HEK293 (cell line): ENCODE measurements at regions not wholly inside any gene's neighbourhood (a gene's known extent, or its start where the extent isn't known, plus 50 kb on each side); places are given as distances from the start of the nearest gene placed in this dataset.

ENCODE experiments used
- OSR2 ChIP-seq: fragments of 450-650 bp; formaldehyde crosslinking; IDR thresholded peaks from 2 replicates; pipeline ENCODE4 v1.5.1; 2016; ENCODE audit warnings: missing biosample characterization, missing genetic modification characterization
- SETDB1 ChIP-seq: IDR thresholded peaks from one replicate; pipeline ENCODE4 v1.6.1; 2017; ENCODE audit warnings: mild to moderate bottlenecking, low read length, moderate library complexity, mixed read lengths; ENCODE audit not compliant: insufficient read length
- ZBTB1 ChIP-seq: fragments of 450-650 bp; formaldehyde crosslinking; IDR thresholded peaks from 2 replicates; pipeline ENCODE4 v1.5.1; 2016; ENCODE audit warnings: missing biosample characterization, missing genetic modification characterization
- ZBTB7A ChIP-seq: fragments of 450-650 bp; formaldehyde crosslinking; IDR thresholded peaks from 2 replicates; pipeline ENCODE4 v1.5.1; 2016; ENCODE audit warnings: low read depth, missing biosample characterization, missing genetic modification characterization
- ZBTB8A ChIP-seq: fragments of 450-650 bp; formaldehyde crosslinking; IDR thresholded peaks from 2 replicates; pipeline ENCODE4 v1.5.1; 2016; ENCODE audit warnings: missing biosample characterization, missing genetic modification characterization
- ZNF302 ChIP-seq: fragments of 450-650 bp; formaldehyde crosslinking; IDR thresholded peaks from 2 replicates; pipeline ENCODE4 v1.5.1; 2016; ENCODE audit warnings: missing biosample characterization, missing genetic modification characterization, low read depth
- ZNF571 ChIP-seq: fragments of 450-650 bp; formaldehyde crosslinking; IDR thresholded peaks from 2 replicates; pipeline ENCODE4 v1.5.0; 2017; ENCODE audit warnings: missing biosample characterization, missing genetic modification characterization
- ZXDB ChIP-seq: fragments of 450-650 bp; formaldehyde crosslinking; IDR thresholded peaks from 2 replicates; pipeline ENCODE4 v1.5.1; 2016; ENCODE audit warnings: missing biosample characterization, missing genetic modification characterization
- TF ChIP-seq, protein P1 (sequence below): fragments of 450-650 bp; formaldehyde crosslinking; IDR thresholded peaks from 2 replicates; pipeline ENCODE4 v1.5.1; 2016; ENCODE audit warnings: missing biosample characterization, missing genetic modification characterization
- TF ChIP-seq, protein P2 (sequence below): fragments of 450-650 bp; formaldehyde crosslinking; IDR thresholded peaks from 2 replicates; pipeline ENCODE4 v1.5.1; 2016; ENCODE audit warnings: missing biosample characterization, missing genetic modification characterization, low read depth
- TF ChIP-seq, protein P3 (sequence below): fragments of 450-650 bp; formaldehyde crosslinking; IDR thresholded peaks from 2 replicates; pipeline ENCODE4 v1.5.1; 2016; ENCODE audit warnings: missing biosample characterization, missing genetic modification characterization

GRCh38 chr10:78267598-78267997, 233.9 kb downstream of the RPS24 start:
- TF ChIP-seq, protein P1, sequence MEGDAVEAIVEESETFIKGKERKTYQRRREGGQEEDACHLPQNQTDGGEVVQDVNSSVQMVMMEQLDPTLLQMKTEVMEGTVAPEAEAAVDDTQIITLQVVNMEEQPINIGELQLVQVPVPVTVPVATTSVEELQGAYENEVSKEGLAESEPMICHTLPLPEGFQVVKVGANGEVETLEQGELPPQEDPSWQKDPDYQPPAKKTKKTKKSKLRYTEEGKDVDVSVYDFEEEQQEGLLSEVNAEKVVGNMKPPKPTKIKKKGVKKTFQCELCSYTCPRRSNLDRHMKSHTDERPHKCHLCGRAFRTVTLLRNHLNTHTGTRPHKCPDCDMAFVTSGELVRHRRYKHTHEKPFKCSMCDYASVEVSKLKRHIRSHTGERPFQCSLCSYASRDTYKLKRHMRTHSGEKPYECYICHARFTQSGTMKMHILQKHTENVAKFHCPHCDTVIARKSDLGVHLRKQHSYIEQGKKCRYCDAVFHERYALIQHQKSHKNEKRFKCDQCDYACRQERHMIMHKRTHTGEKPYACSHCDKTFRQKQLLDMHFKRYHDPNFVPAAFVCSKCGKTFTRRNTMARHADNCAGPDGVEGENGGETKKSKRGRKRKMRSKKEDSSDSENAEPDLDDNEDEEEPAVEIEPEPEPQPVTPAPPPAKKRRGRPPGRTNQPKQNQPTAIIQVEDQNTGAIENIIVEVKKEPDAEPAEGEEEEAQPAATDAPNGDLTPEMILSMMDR (tag by site-specific recombination) = no peak
- TF ChIP-seq OSR2 (tag by site-specific recombination) = no peak
- no peak for TF ChIP-seq SETDB1
- TF ChIP-seq ZXDB (tag by site-specific recombination) = no peak
- no peak for TF ChIP-seq ZBTB1 (tag by site-specific recombination)
- TF ChIP-seq ZBTB8A = no peak
- no peak for TF ChIP-seq ZNF571 (tag by site-specific recombination)
- TF ChIP-seq, protein P2, sequence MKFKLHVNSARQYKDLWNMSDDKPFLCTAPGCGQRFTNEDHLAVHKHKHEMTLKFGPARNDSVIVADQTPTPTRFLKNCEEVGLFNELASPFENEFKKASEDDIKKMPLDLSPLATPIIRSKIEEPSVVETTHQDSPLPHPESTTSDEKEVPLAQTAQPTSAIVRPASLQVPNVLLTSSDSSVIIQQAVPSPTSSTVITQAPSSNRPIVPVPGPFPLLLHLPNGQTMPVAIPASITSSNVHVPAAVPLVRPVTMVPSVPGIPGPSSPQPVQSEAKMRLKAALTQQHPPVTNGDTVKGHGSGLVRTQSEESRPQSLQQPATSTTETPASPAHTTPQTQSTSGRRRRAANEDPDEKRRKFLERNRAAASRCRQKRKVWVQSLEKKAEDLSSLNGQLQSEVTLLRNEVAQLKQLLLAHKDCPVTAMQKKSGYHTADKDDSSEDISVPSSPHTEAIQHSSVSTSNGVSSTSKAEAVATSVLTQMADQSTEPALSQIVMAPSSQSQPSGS (tag by site-specific recombination) = 0 out of 2 replicates have a peak, but pooled peaks have one; percentile 18
- TF ChIP-seq, protein P3, sequence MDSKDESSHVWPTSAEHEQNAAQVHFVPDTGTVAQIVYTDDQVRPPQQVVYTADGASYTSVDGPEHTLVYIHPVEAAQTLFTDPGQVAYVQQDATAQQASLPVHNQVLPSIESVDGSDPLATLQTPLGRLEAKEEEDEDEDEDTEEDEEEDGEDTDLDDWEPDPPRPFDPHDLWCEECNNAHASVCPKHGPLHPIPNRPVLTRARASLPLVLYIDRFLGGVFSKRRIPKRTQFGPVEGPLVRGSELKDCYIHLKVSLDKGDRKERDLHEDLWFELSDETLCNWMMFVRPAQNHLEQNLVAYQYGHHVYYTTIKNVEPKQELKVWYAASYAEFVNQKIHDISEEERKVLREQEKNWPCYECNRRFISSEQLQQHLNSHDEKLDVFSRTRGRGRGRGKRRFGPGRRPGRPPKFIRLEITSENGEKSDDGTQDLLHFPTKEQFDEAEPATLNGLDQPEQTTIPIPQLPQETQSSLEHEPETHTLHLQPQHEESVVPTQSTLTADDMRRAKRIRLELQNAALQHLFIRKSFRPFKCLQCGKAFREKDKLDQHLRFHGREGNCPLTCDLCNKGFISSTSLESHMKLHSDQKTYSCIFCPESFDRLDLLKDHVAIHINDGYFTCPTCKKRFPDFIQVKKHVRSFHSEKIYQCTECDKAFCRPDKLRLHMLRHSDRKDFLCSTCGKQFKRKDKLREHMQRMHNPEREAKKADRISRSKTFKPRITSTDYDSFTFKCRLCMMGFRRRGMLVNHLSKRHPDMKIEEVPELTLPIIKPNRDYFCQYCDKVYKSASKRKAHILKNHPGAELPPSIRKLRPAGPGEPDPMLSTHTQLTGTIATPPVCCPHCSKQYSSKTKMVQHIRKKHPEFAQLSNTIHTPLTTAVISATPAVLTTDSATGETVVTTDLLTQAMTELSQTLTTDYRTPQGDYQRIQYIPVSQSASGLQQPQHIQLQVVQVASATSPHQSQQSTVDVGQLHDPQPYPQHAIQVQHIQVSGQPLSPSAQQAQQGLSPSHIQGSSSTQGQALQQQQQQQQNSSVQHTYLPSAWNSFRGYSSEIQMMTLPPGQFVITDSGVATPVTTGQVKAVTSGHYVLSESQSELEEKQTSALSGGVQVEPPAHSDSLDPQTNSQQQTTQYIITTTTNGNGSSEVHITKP (tag by site-specific recombination) = no peak
- no peak for TF ChIP-seq ZNF302
- TF ChIP-seq ZBTB7A = no peak
